OCI-LY3 (cell line): ENCODE measurements at regions not wholly inside any gene's neighbourhood (a gene's known extent, or its start where the extent isn't known, plus 50 kb on each side); places are given as distances from the start of the nearest gene placed in this dataset.

ENCODE experiments used
- H2AFZ ChIP-seq: fragments of 200-600, 300-600 bp; shearing (Covaris generic); 2 replicates; pipeline ENCODE4 v1.6.0; 2014; ENCODE audit warnings: antibody characterized with exemption, low read depth, low read length
- H3K27ac ChIP-seq: fragments of 200-600, 300-600 bp; sonication (generic); 2 replicates; pipeline ENCODE4 v1.5.1; 2014; ENCODE audit warnings: mild to moderate bottlenecking, low read length, moderate library complexity, mixed read lengths
- H3K27me3 ChIP-seq: fragments of 200-600, 300-600 bp; sonication (generic); 2 replicates; pipeline ENCODE4 v1.6.1; 2014; ENCODE audit warnings: low read depth, low read length, mixed read lengths
- H3K36me3 ChIP-seq: fragments of 200-600, 300-600 bp; sonication (generic); replicated peaks from 2 replicates; pipeline ENCODE3; 2014; ENCODE audit warnings: low read depth, low read length, mixed read lengths
- H3K4me1 ChIP-seq: fragments of 300-600, 200-600 bp; sonication (generic); 2 replicates; pipeline ENCODE4 v1.6.1; 2014; ENCODE audit warnings: low read length, mixed read lengths
- H3K4me2 ChIP-seq: fragments of 200-600, 300-600 bp; sonication (generic); 2 replicates; pipeline ENCODE4 v1.6.1; 2014; ENCODE audit warnings: low read length, mixed read lengths
- H3K4me3 ChIP-seq: fragments of 300-600, 200-600 bp; sonication (generic); 2 replicates; pipeline ENCODE4 v1.5.1; 2014; ENCODE audit warnings: antibody characterized with exemption, mild to moderate bottlenecking, low read length, moderate library complexity
- H3K79me2 ChIP-seq: fragments of 300-600, 200-600 bp; shearing (Covaris generic); 2 replicates; pipeline ENCODE4 v1.6.1; 2014; ENCODE audit warnings: mild to moderate bottlenecking, low read length, mixed read lengths
- H3K9ac ChIP-seq: fragments of 300-600, 200-600 bp; shearing (Covaris generic); 2 replicates; pipeline ENCODE4 v1.6.0; 2014; ENCODE audit warnings: mild to moderate bottlenecking, low read length, moderate library complexity
- H3K9me3 ChIP-seq: fragments of 200-600, 300-600 bp; shearing (Covaris generic); 2 replicates; pipeline ENCODE4 v1.6.1; 2014; ENCODE audit warnings: low read length, mixed read lengths; ENCODE audit not compliant: insufficient read depth
- H4K20me1 ChIP-seq: fragments of 200-600, 300-600 bp; sonication (generic); 2 replicates; pipeline ENCODE4 v1.6.1; 2016; ENCODE audit warnings: low read length, mixed read lengths; ENCODE audit not compliant: insufficient read depth
- EZH2phosphoT487 ChIP-seq: fragments of 200-600 bp; shearing (Covaris generic); IDR thresholded peaks from 2 replicates; pipeline ENCODE4 v1.6.1; 2018; ENCODE audit warnings: antibody characterized with exemption, mixed run types, low read depth
- TF ChIP-seq, protein P1 (sequence below): fragments of 200-600, 300-600 bp; sonication (generic); IDR thresholded peaks from 2 replicates; pipeline ENCODE4 v1.5.1; 2014; ENCODE audit warnings: antibody characterized with exemption, low read length, low read depth

DNA sequence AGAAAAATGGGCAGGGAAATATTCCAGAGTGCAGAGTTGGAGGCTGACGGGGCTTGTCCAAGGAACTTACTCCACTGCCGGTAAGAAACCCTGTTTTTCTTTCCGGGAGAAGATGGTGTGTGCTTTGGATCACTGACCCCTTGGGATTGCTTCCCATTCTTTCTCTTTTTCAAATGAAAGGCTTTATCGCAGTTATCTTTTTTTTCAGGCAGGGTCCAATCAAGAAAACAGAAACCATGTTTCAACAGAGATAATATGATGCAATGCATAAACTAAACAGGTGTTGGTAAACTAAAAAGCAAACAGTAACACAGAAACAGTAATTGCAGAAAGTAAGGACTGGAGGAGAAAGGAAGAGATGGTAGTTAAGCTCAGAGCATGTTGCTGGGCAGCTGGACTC lies 145.1 kb downstream of the LYPLAL1 start:
- Histone ChIP-seq H3K4me2 (no peak overlapping the region), H2AFZ (no peak overlapping the region), H3K4me1 (no peaks in the 10 kb centered on the region), H3K27me3 (peaks cover 26% of the 10 kb centered on the region), H3K79me2 (no peaks in the 10 kb centered on the region), H3K4me3 (no peak overlapping the region), H3K9ac (no peak overlapping the region), H4K20me1 (no peaks in the 10 kb centered on the region), H3K36me3 (no peaks in the 10 kb centered on the region), H3K9me3 (0 out of 2 replicates have a peak, but pooled peaks cover 5% of the 10 kb centered on the region), H3K27ac (no peak overlapping the region)
- TF ChIP-seq EZH2phosphoT487 = no peak
- TF ChIP-seq, protein P1, sequence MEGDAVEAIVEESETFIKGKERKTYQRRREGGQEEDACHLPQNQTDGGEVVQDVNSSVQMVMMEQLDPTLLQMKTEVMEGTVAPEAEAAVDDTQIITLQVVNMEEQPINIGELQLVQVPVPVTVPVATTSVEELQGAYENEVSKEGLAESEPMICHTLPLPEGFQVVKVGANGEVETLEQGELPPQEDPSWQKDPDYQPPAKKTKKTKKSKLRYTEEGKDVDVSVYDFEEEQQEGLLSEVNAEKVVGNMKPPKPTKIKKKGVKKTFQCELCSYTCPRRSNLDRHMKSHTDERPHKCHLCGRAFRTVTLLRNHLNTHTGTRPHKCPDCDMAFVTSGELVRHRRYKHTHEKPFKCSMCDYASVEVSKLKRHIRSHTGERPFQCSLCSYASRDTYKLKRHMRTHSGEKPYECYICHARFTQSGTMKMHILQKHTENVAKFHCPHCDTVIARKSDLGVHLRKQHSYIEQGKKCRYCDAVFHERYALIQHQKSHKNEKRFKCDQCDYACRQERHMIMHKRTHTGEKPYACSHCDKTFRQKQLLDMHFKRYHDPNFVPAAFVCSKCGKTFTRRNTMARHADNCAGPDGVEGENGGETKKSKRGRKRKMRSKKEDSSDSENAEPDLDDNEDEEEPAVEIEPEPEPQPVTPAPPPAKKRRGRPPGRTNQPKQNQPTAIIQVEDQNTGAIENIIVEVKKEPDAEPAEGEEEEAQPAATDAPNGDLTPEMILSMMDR = no peak

DNA sequence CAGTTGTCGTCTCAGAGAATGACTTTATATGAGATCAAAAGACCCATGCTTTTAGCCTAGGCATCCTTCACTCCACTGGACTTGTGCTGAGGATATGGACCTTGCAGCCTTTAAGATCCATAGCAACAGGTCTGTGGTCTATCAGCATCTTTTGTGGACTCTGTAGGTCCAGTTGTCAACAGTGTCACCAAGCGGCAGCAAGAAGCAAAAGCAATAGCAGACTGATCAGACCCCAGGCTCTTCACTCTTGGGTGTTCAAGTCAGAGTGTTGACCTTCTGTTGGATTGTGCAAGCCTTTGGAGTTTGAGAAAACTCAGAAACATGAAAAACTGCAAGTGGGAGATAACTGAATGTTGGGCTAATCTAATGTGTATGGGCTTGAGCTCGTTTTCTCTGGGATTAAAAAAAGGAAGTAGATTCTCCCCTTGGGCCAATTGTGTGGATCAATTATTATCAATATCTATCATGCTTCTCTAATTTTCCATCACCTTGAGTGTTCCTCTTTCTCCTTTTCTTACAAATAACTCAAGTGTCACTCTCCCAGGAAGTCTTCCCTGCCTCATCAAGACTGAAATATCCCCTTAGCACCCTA lies 144.2 kb downstream of the LYPLAL1 start:
- Histone ChIP-seq H3K9me3 (0 out of 2 replicates have a peak, but pooled peaks cover 5% of the 10 kb centered on the region), H3K9ac (no peak overlapping the region), H3K36me3 (no peaks in the 10 kb centered on the region), H3K27ac (no peak overlapping the region), H3K4me1 (peaks cover 4% of the 10 kb centered on the region; the same call in 1 of the 2 replicates), H3K79me2 (no peaks in the 10 kb centered on the region), H3K4me3 (no peak overlapping the region), H3K27me3 (peaks cover 16% of the 10 kb centered on the region), H3K4me2 (no peak overlapping the region), H4K20me1 (no peaks in the 10 kb centered on the region), H2AFZ (no peak overlapping the region)
- no peak for TF ChIP-seq EZH2phosphoT487
- TF ChIP-seq, protein P1 = peak; percentile 85

DNA sequence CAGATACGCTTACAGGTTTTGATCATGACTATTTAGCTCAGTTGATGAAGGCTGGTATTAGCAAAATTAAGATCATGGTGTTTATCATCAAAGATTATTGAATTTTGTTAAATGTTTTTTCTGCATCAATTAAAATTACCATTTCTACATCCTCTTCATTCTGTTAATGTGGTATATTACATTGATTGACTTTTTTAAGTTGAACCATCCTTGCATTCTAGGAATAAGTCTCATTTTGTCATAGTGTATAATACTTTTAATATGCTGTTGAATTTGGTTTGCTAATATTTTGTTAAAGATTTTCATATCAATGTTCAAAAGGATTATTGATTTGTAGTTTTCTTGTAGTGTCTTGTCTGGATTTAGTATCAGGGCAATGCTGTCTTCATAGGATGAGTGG lies 142.4 kb downstream of the LYPLAL1 start:
- Histone ChIP-seq H3K9me3 (0 out of 2 replicates have a peak, but pooled peaks cover 5% of the 10 kb centered on the region), H3K27ac (no peak overlapping the region), H3K4me3 (no peak overlapping the region), H3K27me3 (0 out of 2 replicates have a peak, but pooled peaks cover 3% of the 10 kb centered on the region), H3K36me3 (no peaks in the 10 kb centered on the region), H3K9ac (no peak overlapping the region), H2AFZ (no peak overlapping the region), H3K4me2 (no peak overlapping the region), H4K20me1 (no peaks in the 10 kb centered on the region), H3K4me1 (peaks cover 20% of the 10 kb centered on the region), H3K79me2 (no peaks in the 10 kb centered on the region)
- TF ChIP-seq, protein P1 = no peak
- TF ChIP-seq EZH2phosphoT487 = no peak

DNA sequence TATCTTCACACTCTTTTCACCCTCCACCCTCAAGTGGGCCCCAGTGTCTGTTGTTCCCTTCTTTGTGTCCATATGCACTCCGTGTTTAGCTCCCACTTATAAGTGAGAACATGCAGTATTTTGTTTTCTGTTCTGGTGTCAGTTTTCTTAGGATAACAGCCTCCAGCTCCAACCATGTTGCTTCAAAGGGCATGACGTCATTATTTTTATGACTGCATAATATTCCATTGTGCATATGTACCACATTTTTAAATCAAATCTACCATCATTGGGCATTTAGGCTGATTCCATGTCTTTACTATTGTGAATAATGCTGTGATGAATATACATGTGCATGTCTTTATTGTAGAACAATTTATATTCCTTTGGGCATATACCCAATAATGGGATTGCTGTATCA lies 140.3 kb downstream of the LYPLAL1 start:
- no peak overlapping the region for H2AFZ ChIP-seq

More for the DNA sequence above, 140.3 kb downstream of the LYPLAL1 start:
- Histone ChIP-seq H3K4me3 (no peak overlapping the region), H3K27me3 (0 out of 2 replicates have a peak, but pooled peaks cover 3% of the 10 kb centered on the region), H3K79me2 (no peaks in the 10 kb centered on the region), H3K4me1 (peaks cover 34% of the 10 kb centered on the region), H3K9me3 (0 out of 2 replicates have a peak, but pooled peaks cover 5% of the 10 kb centered on the region), H3K4me2 (no peak overlapping the region), H3K9ac (no peak overlapping the region), H3K27ac (no peak overlapping the region), H4K20me1 (no peaks in the 10 kb centered on the region), H3K36me3 (peaks cover 5% of the 10 kb centered on the region)
- TF ChIP-seq EZH2phosphoT487 = no peak
- TF ChIP-seq, protein P1 = no peak
